Cerebellar cortex (tissue), 1 donor: ENCODE measurements at regions not wholly inside any gene's neighbourhood (a gene's known extent, or its start where the extent isn't known, plus 50 kb on each side); places are given as distances from the start of the nearest gene placed in this dataset.

ENCODE experiments used
- DNase-seq: peaks from one replicate; pipeline ENCODE4 v3.0.0-alpha.2; 2015; ENCODE audit warnings: low spot score

DNA sequence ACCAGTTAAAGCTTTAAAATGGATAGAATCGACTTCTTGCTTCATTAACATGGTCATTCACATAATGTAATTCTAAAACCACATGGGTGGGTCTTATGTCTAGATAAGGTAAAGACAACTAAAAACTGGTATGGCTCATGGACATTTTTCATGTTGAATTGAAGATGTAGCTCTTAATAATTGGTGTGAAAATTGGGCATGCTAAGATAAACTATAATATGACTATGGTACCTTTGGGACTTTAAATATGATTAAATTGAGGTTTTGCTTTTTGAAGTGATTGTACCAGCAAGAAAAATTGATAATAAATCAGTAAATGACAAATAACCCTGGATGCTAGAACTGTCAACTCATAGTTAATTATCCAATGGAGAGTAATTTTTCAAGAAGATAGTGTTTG is 710.7 kb upstream of the PTPRD start:
- DNase-seq: no peak

DNA sequence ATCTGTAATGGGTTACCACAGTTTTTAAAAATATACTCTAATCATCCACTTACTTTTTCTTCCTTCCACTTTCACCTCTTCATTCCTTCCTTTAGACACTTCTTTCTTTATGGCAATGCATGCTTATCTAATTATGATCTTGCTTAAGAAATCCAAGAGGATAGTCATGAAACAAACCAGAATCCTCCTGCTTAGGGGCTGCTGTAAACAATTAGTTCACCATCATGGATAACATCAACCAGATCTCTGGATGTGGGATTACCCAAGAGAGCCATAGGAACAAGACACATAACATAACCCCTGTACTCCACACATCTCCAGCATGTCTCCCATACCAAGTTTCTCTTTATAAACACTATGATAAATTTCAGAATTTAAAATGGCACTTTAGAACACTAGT is 713.4 kb upstream of the PTPRD start:
- no peak for DNase-seq

GRCh38 chr9:11328326-11328725 is 715.5 kb upstream of the PTPRD start:
- no peak for DNase-seq

- DNase-seq: no peak
Measured at GRCh38 chr9:11335011-11335410, 722.2 kb upstream of the PTPRD start.

DNA sequence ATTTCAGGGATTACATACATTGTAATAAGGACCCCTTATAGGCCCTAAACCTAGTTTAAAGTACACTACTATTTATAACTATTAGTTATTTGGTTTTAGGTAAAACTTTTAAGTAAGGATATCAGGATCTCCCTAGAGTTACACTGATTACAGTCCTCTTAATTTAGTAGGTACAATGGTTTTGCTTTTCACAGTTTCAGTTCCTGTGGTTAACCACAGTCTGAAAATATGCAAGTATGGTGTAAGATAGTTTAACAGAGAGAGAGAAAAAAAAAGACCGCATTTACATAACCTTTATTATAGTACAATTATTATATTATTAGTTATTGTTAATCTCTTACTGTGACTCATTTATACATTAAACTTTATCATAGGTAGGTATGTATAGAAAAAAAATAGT is 725.3 kb upstream of the PTPRD start:
- no peak for DNase-seq

- no peak for DNase-seq
Measured at GRCh38 chr9:11340654-11341053, 727.9 kb upstream of the PTPRD start.

- DNase-seq: no peak
Measured at GRCh38 chr9:11347437-11347836, 734.6 kb upstream of the PTPRD start.

GRCh38 chr9:11348366-11348765 is 735.6 kb upstream of the PTPRD start:
- DNase-seq: no peak

GRCh38 chr9:11349187-11349586 is 736.4 kb upstream of the PTPRD start:
- no peak for DNase-seq

GRCh38 chr9:11352612-11353011 is 739.8 kb upstream of the PTPRD start:
- DNase-seq: no peak

DNA sequence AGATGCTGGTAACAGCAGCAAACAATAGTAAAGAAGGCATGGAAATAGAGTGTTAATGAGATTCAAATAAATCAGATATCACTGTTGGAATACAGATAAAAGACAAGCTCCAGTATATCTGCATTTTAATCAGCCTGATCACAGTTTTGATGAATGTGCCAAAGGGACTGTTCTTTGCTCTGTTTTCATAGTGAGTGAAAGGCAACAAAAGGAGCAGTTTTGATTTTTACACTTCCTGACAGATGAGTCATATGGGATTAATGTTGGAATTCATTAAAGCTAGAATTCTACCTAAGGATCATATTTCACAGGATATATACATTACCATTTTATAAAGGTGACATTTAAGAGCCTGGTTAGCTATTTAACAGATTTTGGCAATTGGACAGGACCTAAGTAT is 743.3 kb upstream of the PTPRD start:
- no peak for DNase-seq

DNA sequence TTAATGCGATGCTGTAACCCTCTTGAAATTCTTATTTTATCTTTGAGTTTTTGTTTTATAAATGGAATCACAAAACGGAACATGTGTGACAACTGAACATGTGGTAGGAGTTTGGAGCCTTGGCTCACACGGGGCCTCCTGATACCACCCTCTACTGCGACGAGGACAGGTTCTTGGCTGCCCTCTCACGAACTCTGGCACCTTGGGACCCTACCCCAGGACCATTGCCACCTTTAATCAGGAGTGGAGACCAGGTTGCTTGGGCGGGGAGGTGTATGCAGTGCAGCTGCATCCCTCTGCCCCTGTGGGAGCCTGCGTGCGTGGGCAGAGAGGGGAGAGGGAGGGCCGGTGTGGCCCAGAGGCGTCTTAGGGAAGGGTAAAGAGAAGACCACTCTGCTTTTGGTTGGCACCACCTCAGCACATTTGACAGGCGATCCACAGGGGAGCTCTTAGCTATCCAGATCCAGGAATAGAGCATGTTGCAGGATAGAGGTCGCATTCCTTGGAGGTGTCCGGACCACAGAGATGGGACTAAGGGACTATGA is 753.9 kb upstream of the PTPRD start:
- no peak for DNase-seq

DNA sequence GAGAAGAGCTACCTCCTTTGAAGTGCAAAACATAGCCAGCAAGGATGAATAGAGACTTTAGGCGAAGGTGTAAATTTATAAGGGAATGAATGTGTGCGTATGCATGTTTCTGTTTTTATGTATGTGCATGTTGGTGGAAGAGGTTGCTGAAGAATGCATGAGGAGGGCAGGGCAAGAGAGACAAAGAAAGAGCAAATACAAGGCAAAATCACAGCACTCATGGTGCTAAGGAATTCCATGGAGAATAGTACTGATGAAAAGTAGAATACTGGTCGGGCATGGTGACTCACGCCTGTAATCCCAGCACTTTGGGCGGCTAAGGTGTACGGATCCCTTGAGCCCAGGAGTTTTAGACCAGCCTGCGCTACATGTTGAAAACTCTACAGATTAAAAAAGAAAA is 762.1 kb upstream of the PTPRD start:
- no peak for DNase-seq

DNA sequence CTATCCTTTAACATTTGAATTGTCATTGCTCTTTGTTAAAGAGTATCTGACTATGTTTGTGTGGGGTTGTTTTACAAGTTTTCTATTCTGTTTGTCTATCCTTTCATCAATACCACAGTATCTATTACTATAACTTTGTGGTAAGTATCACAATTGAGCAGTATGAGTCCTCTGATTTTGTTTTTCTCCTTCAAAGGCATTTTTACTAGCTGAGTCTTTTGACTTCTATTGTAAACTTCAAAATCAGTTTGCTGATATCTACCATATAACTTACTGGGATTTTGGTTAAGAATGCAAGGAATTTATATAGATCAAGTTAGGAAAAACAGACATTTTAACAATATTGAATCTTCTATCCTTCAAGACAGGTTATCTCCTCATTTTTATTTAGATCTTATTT is 789.8 kb upstream of the PTPRD start:
- DNase-seq: no peak

- no peak for DNase-seq
Measured at GRCh38 chr9:11414241-11414640, 801.4 kb upstream of the PTPRD start.

DNA sequence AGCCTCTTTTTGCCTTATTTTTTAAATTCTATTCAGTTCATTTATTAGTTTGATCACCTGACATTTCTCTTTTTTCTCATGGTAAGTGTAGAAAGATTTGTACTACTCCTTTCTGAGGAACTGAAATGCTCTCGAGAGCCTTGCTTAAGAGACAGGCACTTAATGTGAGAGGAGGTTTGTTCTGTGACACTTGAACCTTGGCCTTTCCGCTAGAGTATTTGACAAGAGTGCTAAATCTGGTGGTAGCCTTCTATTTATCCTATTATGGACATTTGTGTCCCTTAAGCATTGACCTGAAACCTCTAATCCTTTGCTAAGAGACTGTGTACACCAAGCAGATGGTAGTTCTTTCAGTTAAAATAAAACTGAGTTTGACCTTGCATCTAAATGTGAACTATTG is 805.0 kb upstream of the PTPRD start:
- DNase-seq: no peak

DNA sequence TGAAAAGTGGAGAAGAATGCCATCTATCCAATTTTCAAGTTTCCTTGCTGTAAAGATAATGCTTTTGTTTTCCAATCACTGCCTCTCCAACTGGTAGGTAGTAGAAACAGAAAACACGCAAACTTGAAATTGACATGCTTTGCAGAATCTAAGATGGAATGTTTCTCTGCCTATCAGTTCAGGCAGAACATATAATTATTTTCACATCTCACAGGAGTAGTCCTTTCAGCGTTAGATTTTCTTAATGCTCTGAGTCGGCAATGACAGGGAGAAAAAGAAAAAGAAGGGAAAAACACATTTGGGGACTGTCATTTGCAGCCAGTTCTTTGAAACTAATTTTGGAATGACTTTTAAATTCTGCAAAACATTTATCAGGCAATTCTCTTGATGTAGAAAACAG is 818.7 kb upstream of the PTPRD start:
- no peak for DNase-seq

GRCh38 chr9:11432361-11432760 is 819.6 kb upstream of the PTPRD start:
- no peak for DNase-seq

GRCh38 chr9:11443631-11444030 is 830.8 kb upstream of the PTPRD start:
- DNase-seq: no peak

DNA sequence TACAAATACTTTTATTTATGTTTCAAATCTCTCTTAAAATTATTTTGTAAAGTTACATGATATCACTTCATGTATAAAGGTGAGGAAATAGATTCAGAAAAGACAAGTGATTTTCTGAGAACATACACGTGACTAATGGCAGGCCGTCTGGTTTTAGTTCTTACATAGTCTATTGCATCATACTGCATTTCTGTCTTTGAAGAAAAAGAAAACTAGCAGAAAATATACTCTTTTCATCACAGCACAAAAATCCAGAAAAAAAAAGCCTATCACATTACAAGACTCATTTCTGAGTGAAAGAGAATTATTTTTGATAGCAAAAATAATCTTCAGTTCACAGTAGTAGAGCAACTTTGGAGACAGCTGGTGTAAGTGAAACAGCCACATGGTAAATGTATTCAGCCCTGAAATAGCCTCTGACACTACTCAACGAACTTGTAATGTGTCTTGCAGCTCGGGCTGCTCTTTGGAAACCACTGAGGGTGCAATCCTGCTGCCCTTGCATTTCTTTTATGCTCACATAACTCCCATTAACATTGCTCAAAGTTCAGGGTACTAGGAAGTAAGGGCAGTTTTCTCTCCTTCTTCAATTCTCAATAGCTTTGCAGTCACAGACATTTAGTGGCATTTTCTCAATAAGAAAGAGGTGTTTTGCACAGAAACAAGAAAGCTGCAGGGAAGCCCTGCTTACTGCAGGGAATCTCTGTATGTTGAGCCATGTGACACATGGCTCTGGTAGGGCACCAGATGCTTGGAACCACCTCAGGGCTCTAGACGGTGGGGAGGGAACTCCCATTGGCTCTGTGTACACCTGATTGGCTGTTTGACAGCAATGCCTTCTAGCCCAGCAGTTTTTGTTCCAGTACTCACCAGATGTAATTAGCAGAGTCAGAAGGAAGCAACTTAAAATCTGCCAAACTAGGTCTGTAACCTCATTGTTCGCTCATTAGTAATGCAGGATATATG is 845.3 kb upstream of the PTPRD start:
- DNase-seq: no peak

- no peak for DNase-seq
Measured at GRCh38 chr9:11469745-11470144, 856.9 kb upstream of the PTPRD start.

- no peak for DNase-seq
Measured at GRCh38 chr9:11471321-11471720, 858.5 kb upstream of the PTPRD start.

DNA sequence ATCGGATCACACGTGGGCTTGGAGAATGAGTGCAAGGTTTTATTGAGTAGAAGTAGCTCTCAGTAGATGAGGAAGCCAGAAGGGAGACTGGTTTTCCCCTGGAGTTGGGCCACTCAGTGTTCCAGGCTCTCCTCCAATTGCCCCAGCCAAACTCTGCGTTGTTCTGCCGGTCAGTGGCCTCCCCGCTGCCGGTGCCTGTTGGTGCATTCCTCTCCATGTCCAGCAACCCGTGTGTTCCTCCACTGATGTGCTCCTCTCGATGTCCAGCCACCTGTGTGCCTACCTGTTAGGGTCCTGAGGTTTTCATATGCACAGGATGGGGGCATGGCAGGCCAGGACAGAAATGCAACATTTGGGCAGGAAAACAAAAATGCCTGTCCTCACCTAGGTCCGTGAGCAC is 888.0 kb upstream of the PTPRD start:
- no peak for DNase-seq

- DNase-seq: no peak
Measured at GRCh38 chr9:11506980-11507379, 894.2 kb upstream of the PTPRD start.
